GM15510 (cell line): ENCODE measurements at regions not wholly inside any gene's neighbourhood (a gene's known extent, or its start where the extent isn't known, plus 50 kb on each side); places are given as distances from the start of the nearest gene placed in this dataset.

Source experiments
- POLR2A ChIP-seq: IDR thresholded peaks from 3 replicates; pipeline ENCODE4 v1.6.1; 2011; ENCODE audit warnings: borderline replicate concordance; ENCODE audit not compliant: insufficient read length; ENCODE audit errors: extremely low read depth

DNA sequence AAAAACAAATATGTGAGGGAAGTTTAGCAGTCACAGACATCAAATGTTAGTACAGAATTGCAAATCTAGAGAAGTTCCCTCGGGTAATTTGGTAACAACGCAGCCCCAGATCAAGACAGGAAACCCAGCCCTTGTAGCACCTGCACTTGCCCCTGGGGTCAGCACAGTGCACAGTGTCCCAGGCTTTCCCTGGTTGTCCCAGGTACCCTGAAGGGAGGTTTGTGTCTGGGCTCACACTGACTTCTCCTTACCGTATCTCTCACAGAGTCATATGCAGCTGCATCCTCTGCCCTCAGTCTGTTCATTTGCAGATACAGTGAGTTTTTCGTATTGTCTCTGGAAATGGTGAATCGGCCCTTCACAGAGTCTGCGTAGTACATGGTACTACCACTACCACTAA is 528.9 kb downstream of the TMEM121 start:
- TF ChIP-seq POLR2A: no peak

DNA sequence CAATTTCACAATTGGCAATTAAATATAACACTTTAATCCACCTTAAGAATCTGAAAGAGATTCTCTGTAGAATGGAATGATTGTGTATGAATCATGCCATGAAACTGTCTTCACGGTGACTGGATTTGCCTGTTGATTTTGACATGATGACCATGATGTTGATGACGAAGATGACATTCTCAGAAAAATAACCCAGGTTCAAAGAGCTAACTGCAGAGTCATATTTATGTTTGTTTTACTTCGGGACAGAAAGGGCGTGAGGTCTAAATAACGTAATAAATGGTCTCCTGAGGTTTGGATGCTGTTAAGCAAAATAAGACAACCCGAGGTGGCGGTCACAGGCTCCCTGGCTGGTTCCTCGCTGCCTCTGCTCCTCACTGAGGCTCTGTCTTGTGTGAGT is 532.0 kb downstream of the TMEM121 start:
- no peak for TF ChIP-seq POLR2A

DNA sequence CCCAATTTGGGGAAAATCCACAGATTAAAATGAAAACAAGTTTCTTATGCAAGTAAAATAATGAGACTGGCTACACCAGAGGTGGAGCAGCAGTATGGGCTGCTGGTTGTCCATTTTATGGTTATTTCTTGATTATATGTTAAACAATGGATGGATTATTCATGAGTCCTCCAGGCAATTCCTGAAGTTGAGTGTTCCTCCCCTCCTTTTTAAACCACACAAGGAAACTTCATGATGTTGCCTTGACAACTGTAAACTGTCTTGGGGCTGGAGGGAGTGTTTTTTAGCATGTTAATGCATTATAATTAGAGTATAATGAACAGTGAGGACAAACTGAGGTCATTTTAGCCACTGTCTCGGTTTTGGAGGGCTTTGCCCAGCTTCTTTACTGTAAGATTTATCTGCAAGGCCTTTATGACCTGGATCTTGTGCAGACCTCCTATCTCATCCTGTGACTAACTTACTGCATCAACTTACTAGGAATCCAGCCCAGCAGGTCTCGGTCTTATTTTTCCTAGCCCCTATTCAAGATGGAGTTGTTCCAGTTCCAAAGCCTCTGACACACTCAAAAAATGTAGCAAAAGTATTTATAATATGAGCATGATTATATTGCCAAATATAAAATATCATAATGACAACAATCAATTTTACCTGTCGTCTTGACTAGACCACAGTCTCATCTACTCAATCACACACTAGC is 534.0 kb downstream of the TMEM121 start:
- TF ChIP-seq POLR2A: no peak

GRCh38 chr14:106062502-106063272 is 536.3 kb downstream of the TMEM121 start:
- no peak for TF ChIP-seq POLR2A

DNA sequence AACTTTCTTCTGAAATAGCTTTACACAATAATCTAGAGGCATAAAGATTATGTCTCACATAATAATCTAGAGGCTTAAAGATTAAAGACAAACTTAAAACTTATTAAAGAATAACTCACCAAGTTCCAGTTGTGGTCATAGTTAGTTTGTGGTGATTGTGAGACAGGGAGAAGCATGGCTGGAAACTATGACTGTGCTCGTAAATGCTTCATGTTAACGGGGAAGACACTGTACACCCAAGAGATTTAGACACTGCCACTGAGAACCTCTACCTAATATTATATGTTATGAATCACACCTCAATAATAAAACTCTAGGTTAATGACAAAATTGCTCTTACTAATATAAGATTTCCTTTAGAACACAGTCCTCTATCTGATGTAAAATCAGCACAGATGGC is 541.6 kb downstream of the TMEM121 start:
- no peak for TF ChIP-seq POLR2A

DNA sequence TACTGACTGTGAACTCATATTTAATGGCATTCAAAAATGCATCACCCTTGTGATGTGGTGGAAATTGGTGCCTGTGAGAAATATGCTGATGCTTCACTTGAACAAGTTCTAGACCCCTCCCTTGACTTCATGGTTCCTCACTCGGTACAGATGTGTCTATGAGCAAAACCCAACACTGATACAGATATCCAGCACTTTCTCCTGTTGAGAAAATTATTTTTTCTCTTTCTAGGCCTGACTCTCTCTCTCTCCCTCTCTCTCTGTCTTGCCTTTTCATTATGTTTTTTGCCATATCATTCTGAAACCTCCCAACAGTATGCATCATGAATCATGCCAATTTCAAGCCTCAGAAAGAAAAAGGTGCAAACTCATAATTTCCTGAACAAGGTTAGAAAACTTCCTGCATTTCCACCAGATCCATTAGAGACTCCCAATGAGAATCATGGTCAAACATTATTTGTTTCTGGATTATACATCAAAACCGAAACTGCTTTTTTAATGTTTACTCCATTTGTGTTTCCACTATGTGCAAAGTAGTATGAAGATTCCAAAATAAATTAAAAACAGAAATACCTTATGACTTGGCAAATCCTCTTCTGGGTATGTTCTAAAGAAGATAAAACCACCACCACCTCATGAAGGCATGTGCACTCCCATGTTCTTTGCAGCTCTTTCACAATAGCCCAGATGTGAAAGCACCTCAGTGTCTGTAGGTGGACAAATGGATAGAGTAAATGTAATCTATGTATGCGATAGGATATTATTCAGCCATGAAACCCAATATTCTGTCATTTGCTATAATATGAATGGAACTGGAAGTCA is 543.6 kb downstream of the TMEM121 start:
- no peak for TF ChIP-seq POLR2A

- TF ChIP-seq POLR2A: no peak
Observed at GRCh38 chr14:106080922-106081321, 554.5 kb downstream of the TMEM121 start.

GRCh38 chr14:106083082-106083481 is 556.7 kb downstream of the TMEM121 start:
- no peak for TF ChIP-seq POLR2A

- no peak for TF ChIP-seq POLR2A
Observed at GRCh38 chr14:106087837-106088236, 561.5 kb downstream of the TMEM121 start.

- TF ChIP-seq POLR2A: no peak
Observed at GRCh38 chr14:106094654-106095189, 568.3 kb downstream of the TMEM121 start.

DNA sequence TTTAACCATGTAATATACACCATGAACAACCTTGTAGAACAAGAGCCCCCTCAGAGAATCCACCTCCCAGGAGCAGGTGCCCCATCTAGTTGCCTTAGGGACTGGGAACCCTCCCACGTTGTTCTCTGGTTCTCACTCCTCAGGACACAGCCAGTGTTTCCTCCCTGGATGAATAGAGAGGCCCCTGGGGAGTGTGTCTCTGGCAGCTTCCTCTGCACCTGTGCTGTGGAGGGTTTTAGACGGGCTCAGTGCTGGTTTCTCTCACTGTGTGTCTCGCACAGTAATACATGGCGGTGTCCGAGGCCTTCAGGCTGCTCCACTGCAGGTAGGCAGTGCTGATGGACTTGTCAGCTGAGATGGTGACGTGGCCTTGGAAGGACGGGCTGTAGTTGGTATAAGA is 581.3 kb downstream of the TMEM121 start:
- no peak for TF ChIP-seq POLR2A

DNA sequence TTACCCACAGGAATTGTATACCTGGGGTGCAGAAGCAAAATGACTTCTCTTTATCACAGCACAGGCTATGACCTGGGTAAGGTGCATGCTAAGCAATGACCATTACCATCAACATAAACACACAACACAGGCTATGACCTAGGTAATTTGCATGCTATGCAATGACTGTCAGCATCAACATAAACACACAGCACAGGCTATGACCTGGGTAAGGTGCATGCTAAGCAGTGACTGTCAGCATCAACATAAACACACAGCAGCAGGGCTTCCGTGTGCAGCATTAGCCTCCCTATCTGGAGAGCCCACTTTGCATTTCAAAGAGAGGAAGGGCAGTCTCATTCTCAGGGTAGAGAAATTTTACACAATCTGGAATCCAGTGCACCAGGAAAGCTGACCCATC is 583.0 kb downstream of the TMEM121 start:
- no peak for TF ChIP-seq POLR2A

- TF ChIP-seq POLR2A: no peak
Observed at GRCh38 chr14:106115401-106115800, 589.0 kb downstream of the TMEM121 start.

DNA sequence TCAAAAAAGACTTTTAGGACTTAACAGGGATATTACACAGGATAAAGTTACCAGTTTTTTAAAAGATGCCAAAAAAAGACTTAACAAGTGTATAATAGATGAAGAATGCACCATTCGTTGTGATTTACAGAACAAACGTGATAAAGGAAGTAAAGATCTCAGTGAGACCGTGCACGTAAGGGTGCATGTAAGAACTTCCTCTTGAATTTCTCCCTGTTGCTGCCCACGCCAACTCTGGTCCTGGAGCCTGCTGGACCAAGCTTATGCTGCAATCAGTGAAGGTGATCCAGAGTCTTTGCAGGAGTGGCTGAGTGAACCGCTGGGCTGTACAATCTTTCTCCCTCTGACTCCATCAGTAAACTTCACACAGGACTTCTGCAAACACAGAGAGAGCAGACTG is 593.7 kb downstream of the TMEM121 start:
- no peak for TF ChIP-seq POLR2A

GRCh38 chr14:106129274-106129673 is 602.9 kb downstream of the TMEM121 start:
- no peak for TF ChIP-seq POLR2A
